HG03097 (cell line): ENCODE measurements at regions not wholly inside any gene's neighbourhood (a gene's known extent, or its start where the extent isn't known, plus 50 kb on each side); places are given as distances from the start of the nearest gene placed in this dataset.

Experiments used
- ATAC-seq: cut with Tn5 transposase; IDR thresholded peaks from one replicate; pipeline ENCODE4 v1.9.1; 2021; ENCODE audit not compliant: unreplicated experiment, low FRiP score

GRCh38 chr19:28948026-28948425 lies 264.9 kb downstream of the UQCRFS1 start:
- no peak for ATAC-seq

DNA sequence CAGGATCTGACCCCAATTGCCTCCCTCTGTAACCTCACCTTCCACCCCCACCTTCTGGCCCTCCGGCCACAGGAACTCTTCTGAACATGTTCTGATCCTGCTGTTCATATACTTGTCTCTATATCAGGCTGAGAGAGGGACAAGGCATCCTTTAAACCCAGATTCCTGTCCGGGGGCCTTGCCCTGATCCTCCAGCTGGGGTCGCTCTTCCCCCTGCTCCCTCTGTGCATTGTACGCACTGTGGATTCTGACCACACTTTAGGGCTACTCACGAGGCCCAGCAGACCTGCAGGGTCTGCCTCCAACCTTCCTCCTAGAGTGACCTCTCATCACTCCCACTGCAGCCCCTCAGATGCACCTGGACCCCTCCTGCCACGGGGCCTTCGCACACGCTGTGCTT lies 269.3 kb downstream of the UQCRFS1 start:
- ATAC-seq, result no peak

DNA sequence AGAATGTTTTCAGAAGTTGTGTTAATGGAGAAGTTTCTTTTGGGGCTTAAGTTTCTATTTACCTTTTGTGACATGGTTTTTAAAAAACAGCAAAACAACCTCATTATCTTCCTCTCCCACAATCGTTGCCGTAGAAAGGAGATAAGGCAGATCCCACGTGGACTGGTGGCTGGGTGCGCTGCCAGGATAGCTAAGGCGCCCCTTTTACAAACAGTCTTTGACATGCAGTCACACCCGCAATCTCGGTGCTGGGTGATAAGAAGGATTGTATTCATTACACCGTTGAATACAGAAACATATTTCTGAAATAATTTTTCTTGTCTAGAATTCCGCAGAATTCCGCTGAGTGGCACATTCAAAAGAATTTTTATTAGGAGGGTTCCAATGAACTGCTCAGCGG lies 271.1 kb downstream of the UQCRFS1 start:
- no peak for ATAC-seq

DNA sequence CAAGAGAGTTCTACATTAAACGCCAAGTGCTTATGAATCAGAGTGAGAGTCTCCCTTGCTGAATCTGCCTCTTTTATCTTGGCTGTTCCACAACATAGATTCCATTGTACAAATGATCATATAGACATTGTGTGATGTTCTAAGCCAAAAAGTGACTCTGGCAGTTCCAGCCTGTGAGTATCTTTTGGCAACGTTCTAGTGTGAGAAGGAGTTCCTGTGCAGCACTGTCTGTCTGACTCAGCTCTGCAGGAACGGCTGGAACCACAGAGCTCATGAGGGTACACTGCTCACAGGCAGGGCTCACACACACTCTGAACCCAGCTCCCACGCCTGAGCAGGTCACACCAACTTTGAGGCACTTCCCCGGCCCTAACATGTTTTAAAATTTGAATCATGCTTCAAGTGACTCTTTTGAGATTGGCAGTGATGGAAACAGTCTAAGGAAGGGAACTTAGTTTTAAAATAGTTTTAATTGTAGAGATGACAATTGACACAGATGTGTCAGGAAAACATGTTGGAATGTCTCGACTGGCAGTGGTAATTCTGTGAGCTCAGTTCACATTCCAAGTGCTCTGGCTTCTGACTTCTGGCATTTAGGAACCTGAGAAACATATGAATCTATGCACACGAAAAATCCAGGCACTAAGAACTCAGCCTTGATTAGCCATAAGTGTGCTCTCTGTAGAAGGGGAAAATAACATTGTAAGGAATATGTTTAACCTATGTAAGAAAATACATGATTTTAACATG lies 272.0 kb downstream of the UQCRFS1 start:
- ATAC-seq, result no peak

DNA sequence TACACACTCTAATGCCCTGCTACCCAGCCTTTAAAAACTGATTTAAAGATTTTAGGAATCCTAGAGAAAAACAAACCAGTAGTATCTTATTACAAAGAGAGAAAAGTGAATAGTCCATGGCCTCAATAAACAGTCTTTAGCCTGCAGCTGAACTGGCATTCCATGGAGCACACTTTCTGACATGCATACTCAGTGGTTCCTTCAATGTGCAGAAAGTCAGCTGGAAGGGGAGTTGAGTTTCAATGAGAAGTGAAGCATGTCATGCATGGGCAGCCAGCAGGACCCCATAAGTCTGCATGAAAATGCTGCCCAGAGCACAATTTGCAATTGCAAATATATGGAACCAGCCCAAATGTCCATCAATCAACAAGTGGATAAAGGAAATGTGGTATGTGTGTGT lies 273.7 kb downstream of the UQCRFS1 start:
- ATAC-seq, result no peak

DNA sequence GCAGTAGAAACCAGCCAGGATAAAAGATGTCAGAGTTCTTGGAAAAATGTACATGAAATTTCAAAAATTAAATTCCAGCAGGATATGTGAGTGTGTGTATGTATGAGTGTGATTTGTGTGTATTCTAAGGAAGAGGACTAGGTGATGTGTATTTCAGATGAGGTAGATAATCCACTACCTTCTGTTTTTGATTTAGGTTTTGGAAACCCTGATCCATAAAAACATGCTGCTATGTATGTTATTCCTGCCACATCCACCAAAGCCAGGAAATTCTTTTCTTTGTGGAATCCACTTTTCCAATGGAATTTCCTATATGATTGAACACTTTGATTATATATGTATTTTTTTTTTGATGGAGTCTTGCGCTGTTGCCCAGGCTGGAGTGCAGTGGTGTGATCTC lies 276.9 kb downstream of the UQCRFS1 start:
- ATAC-seq, result no peak

DNA sequence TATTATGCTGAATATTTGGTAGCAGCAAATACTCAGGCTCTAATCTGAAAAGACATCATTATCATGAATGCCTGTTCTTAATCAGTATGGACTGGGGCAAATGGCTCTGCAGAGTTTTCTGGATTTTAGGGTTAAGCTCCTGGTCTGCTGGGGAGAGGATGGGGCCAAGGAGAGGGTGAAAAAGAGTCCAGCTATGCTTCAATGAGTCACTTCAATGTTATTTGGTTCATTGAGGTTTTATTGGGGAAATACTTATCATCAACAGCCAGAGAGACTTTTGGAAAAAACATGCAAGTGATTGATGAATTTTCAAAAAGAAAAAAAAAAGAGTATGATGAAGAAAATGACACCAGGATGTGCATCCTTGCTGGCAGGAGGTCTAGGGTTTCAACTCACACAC lies 278.3 kb downstream of the UQCRFS1 start:
- no peak for ATAC-seq

GRCh38 chr19:28933039-28933438 lies 279.9 kb downstream of the UQCRFS1 start:
- no peak for ATAC-seq

- no peak for ATAC-seq
Measured at GRCh38 chr19:28932446-28932845, 280.5 kb downstream of the UQCRFS1 start.

DNA sequence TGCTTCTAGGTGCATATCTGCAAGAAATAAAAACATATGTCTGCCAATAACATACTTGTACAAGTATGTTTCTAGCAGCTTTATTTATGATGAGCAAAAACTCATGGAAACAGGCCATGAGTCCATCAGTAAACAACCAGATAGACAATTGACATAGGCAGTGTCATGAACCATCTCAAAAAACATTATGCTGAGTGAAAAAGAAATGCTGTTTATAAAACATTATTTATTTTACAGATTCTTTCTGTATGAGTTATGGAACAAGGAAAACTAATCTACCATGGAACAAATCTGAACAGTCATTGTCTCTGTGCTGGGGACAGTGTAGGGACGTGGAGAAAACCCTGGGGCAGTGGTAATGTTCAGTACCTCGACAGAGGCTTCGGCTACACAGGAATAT lies 283.9 kb downstream of the UQCRFS1 start:
- ATAC-seq, result no peak

GRCh38 chr19:28927456-28927855 lies 285.5 kb downstream of the UQCRFS1 start:
- no peak for ATAC-seq

- ATAC-seq, result no peak
Measured at GRCh38 chr19:28920269-28921066, 292.5 kb downstream of the UQCRFS1 start.

DNA sequence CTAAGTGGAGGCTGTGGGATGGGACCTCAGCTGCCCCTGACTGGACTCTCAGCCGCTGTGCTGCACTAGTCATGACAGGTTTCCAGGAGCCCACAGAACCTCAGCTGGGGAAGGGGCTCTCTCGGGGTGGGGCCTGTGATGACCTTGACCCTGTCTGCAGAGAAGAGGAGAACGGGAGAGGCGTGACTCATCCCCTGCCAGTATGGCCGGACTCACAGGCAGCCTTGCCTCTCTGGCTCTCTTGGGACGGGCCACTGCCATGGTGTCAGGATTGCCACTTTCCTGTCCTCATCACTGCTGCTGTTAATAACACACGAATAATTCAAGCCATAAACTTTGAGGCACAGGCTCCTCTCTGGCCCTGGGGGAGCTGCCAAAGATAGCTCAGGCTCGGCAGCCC lies 295.3 kb downstream of the UQCRFS1 start:
- no peak for ATAC-seq

DNA sequence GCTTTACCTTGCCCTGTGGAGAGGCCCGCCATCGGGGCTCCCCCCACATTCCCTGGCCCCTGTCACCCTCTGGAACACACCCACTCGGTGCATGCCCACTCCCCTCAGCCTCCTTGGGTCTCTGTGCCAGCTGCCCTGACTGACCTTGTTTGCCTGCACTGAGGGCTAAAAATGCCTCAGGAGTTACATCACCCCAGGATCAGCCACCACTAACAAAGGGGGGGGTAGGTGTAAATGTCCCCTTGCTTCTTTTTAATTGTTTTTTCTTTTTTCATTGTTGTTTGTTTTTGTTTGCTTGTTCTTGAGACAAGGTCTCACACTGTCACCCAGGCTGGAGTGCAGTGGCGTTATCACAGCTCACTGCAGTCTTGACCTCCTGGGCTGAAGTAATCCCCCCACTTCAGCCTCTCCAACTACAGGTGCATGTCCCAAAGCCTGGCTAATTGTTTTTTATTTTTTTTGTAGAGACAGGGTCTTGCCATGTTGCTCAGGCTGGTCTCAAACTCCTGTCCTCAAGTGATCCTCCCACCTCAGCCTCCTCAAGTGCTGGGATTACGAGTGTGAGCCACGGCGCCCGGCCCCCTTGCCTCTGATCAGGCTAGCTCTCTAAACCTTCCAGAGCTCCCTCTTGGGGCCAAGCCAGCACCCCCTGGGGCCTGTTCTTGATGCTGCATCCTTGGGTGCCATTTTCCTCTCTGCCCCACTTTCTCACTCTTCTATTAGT lies 297.1 kb downstream of the UQCRFS1 start:
- no peak for ATAC-seq

- no peak for ATAC-seq
Measured at GRCh38 chr19:28915202-28915601, 297.7 kb downstream of the UQCRFS1 start.

- ATAC-seq, result no peak
Measured at GRCh38 chr19:28914173-28914572, 298.8 kb downstream of the UQCRFS1 start.

DNA sequence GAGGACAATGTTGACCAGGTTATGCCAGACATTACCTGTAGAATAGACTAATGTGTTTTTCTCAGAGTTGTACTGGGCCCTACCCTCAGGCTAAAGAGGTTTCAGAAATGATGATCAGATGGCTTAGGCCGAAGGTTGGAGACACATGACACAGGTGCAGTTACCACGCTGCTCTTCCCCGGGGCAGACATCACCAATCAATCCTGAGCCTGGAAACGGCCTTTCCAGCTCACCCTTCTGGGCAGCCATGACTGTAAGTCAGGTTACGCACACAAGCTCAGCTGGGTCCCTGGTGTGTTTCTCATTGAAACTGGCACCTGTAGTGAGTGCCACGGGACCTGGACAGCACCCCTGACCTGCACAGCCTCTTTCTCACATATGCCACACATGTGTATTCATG lies 299.3 kb downstream of the UQCRFS1 start:
- no peak for ATAC-seq

GRCh38 chr19:28908941-28909340 lies 304.0 kb downstream of the UQCRFS1 start:
- ATAC-seq, result no peak

DNA sequence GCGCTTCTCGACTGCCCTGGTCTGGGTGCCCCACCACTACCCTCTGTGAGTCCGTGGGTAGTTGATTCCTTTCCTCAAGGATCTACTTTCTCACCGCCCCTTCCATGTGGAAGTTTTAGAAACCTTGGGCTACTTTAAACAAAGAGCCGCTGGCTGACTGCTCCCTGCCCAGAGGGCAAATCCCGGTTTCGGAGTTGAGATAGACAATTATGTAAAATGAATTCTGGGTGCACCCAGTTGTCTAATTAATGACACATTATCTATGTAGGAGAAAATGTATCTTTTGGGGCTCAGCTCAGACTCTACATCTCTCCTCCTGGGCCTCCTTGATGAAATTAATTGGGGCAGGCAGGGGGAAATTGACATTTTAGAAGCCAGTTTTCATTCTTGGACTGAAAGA lies 305.4 kb downstream of the UQCRFS1 start:
- no peak for ATAC-seq

DNA sequence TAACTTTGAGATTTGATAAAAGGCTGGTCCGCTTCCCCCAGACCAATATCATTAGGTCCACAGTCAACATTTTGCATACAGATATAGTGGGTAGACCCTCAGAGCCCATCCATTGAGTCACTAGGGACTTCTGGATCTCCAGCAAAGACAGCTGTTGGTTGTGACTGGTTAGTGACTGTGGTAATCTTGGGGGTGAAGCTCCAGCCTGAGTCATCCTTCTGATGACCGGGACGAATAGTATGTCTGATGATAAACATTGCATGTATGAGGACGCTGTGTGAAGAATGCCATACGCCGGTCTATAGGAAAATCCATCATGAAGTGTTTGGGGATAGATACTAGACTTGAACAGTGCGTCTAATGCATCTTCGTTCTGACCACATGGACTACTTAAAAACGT lies 307.0 kb downstream of the UQCRFS1 start:
- ATAC-seq, result no peak

DNA sequence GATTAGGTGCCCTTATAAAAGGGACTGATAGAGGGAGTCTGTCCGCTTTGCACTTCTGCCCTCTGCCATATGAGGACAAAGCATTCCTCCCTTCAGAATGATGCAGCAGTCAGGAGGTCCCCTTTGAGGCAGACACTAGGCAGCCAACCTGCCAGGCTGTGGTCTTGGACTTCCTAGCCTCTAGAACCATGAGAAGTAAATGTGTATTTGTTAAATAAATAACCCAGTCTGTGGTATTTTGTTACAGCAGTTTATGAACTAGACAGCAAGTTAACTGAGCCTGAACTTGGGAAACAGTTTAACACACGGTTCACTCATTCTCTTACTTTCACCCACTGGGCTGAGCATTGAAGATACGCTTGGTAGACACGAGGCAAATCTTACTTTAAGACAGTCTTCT lies 313.2 kb downstream of the UQCRFS1 start:
- ATAC-seq, result no peak
